NCI-H146 treated with DMSO at 0.1 percent for 48 hours (cell line): ENCODE measurements at regions not wholly inside any gene's neighbourhood (a gene's known extent, or its start where the extent isn't known, plus 50 kb on each side); places are given as distances from the start of the nearest gene placed in this dataset.
"Not testable (repeated sequence)": the region's sequence is repeated elsewhere in the genome, so short reads cannot be mapped to it uniquely, and the experiment has no call there.

ENCODE experiments used
- DNase-seq: peaks from one replicate; lab custom pipeline; 2025; ENCODE audit not compliant: unreplicated experiment; lab: John Stamatoyannopoulos, UW

DNA sequence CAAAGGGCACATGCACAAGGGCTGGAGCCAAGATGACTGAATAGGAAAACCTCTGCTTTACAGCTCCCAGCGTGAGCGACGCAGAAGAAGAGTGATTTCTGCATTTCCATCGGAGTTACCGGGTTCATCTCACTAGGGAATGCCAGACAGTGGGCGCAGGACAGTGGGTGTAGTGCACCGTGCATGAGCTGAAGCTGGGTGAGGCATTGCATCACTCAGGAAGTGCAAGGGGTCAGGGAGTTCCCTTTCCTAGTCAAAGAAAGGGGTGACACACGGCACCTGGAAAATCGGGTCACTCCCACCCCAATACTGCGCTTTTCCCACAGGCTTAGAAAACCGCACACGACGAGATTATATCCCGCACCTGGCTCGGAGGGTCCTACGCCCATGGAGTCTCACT is 64.5 kb upstream of the HTR1E start:
- not testable (repeated sequence) for DNase-seq

GRCh38 chr6:86871681-86872080 is 65.6 kb upstream of the HTR1E start:
- DNase-seq = no peak

DNA sequence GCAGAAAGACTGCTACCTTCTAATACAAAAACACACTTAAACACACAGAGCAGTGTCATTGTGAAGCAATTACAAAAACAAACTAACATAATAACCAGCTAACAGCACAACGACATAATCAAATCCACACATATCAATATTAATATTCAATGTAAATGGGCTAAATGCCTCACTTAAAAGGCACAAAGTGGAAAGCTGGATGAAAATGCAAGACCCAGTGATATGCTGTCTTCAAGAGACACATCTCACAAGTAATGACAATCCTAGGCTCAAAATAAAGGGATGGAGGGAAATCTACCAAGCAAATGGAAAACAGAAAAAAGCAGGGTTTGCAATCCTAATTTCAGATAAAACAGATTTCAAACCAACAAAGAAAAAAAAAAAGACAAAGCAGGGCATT is 67.8 kb upstream of the HTR1E start:
- no peak for DNase-seq

DNA sequence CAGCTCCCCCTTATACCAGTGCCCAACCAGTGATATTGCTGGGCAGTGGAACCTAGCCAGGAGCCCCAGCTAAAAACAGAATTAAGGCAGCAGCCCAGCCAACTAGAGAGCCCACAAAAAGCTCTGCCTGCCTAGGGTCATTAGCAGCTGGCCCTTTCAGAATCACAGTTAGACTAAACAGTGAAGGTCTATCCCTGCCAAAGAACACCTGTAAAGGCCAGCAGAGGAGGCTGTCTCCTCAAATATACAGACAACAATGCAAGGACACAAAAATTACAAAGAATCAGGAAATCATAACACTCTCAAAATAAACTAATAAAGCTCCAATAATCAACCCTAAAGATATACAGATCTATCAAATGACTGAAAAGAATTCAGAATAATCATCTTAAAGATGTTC is 77.8 kb upstream of the HTR1E start:
- no peak for DNase-seq

- no peak for DNase-seq
Observed at GRCh38 chr6:86858970-86859369, 78.4 kb upstream of the HTR1E start.

GRCh38 chr6:86857783-86858182 is 79.5 kb upstream of the HTR1E start:
- DNase-seq = no peak

DNA sequence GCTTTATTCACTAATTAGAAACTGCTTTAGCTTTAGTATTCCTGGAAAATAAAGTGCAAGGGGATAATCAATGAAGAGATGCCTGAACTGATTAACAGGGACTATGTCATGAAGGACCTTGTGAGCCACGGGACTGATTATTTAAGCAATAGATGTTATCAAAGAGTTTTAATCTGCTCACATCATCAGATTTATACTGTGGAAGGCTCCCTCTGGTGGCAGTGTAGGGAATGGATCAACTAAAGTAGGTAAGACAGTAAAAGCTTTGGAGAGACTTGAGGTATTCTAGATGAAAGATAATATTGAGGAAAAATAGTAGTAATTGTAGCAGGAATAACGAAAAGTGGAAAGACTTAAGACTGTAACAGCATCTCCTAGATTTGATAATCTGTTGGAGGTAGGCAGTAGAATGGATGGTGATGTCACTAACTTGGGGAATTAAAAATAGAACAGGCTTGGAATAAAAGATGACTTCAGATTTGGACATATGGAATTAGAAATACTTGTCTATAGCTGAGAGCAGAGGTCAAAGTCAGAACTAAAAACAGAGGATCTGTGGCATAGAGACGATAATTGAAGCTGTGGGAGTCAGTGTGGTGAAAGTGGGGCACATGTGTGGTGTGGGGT is 80.3 kb upstream of the HTR1E start:
- DNase-seq = no peak

GRCh38 chr6:86856379-86856778 is 80.9 kb upstream of the HTR1E start:
- no peak for DNase-seq

DNA sequence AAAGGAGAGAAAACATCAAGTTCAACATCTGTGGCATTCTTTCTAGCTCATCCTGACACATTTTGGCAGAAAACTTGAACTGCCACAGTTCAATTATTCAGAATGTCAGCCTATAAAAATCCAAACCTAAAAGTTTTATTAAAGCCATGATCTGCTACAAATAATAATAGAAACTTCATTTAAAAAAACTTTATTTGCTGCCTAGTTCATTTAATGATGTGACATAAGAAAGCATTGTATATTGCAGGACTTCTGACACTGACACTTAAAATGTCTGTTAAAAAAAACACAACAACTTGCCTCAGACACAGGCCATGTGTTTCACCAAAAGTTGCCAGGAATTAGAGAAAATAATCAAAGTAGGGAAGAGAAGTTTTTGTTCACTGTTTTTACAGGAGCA is 88.3 kb upstream of the HTR1E start:
- DNase-seq = no peak

- no peak for DNase-seq
Observed at GRCh38 chr6:86832686-86833085, 104.6 kb upstream of the HTR1E start.

DNA sequence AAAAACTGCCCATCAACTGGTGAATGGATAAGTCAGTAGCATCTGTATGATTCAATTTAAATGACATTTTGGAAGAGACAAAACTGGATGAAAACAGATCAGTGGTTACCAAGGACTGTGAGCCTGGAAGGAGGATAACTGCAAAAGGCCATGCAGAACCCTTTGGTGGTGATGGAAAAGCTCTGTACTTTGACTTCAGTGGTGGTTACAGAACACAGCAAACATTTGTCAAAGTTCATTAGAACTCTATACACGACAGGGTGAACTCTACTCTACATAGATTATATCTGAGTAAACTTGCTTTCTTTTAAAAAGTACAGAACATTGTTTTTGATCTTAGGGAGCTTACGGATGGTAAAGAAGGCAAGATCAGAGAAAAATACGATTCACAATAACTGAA is 111.9 kb upstream of the HTR1E start:
- DNase-seq = no peak

- DNase-seq = no peak
Observed at GRCh38 chr6:86822747-86823146, 114.6 kb upstream of the HTR1E start.

GRCh38 chr6:86820750-86821149 is 116.6 kb upstream of the HTR1E start:
- DNase-seq = no peak

DNA sequence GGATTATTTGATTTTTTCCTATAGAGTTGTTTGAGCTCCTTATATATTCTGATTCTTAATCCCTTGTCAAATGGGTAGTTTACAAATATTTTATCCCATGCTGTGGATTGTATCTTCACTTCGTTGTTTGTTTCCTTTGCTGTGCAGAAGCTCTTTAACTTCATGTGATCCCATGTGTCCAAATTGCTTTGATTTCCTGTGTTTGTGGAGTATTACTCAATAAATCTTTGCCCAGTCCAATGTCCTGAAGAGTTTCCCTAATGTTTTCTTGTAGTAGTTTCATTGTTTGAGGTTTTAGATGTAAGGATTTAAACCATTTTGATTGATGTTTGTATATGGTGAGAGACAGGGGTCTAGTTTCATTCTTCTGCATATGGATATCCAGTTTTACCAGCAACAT is 143.7 kb upstream of the HTR1E start:
- no peak for DNase-seq

- DNase-seq = no peak
Observed at GRCh38 chr6:86791476-86791875, 145.9 kb upstream of the HTR1E start.

DNA sequence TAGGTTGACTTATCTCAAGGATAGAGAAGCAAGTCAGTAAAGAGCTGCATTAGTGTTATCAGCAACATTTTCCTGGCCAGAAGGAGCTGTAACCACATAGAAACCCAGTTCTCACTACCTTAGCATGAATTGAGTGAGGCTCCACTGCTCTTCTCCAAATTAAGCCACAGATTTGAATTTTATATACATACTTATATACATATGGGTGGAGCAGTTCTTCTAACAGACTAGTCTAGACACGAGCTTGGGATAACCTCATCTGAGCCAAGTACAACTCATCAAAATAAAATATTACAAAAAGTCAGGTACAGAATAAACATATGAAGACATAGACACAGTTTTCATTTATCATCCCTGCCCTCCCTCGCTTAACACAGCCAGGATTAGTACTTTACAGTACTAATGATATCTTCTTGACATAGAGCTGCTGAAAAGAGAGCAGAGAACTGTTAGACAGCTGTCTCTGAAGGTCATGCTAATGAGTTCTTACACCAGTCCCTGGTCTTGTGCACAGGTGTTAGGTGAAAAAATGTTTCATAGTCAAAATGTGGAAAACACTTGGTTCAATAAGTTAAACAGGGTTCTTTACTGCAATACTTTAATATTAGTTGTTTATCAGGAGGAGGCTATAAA is 147.4 kb upstream of the HTR1E start:
- DNase-seq = no peak

DNA sequence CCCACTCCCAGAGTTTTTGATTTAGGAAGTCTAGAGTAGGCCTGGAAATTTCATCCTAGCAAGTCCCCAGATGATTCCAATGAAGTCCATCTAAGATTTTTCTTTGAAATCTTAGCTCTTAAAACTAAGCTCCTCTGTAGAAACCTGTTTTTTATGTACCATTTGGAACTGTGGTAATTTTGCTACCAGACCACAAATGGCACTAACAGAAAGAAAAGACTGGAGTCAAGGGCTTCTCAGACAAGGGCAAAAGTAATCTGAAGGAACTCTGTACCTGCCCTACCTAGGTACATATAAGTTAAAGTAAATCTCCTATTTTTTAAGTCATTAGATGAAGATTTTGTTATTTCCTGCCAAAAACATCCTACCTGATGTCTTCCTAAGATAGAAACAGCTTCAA is 155.0 kb upstream of the HTR1E start:
- DNase-seq = no peak

DNA sequence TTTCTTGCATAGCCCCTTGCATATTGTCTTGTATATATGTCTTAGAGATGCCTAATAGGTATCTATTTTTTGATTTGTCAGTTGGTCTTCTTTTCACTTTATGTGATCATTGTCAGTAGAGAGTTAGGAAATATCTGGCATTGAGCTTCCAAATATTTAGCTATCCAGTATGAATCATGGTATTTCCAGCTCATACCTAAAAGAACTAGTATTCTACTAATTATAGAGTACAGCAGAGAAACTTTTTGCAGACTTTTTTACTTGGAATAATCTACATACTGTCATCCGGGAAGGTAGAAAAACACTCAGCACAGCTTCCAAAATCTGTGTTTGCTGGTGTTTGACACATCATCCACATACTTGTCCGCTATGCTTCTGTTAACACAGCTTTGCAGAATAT is 156.4 kb upstream of the HTR1E start:
- DNase-seq = no peak

DNA sequence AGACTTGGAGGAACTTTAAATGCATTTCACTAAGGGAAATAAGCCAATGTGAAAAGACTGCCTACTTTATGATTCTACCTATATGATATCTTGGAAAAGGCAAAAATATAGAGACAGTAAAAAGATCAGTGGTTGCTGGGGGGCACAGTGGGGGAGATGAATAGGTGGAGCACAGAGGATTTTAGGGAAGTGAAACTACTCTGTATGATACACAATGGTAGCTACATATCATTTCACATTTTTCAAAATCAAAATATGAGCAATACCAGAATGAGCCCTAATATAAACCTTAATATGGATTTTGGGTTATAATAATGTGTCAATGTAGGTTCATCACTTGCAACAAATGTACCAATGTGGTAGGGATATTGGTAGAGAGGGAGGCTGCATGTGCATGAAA is 161.4 kb upstream of the HTR1E start:
- no peak for DNase-seq

DNA sequence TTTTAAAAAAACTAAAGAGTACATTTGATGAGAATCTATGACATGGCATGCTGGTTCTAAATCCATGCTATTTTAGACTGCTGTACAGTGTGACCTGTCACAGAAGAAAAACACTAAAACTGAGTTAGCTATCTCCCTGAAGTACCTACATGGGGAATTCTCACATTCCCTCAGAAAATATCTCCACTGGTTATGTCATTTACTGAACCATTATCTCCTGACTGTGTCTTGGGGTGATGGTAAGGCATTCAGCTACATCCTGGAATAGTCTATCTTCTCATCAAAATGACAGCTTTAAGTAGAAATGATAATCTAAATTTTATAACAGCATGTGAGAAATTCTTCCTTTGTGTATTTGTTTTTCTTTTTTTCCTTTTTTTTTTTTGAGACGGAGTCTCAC is 172.1 kb upstream of the HTR1E start:
- DNase-seq = no peak

DNA sequence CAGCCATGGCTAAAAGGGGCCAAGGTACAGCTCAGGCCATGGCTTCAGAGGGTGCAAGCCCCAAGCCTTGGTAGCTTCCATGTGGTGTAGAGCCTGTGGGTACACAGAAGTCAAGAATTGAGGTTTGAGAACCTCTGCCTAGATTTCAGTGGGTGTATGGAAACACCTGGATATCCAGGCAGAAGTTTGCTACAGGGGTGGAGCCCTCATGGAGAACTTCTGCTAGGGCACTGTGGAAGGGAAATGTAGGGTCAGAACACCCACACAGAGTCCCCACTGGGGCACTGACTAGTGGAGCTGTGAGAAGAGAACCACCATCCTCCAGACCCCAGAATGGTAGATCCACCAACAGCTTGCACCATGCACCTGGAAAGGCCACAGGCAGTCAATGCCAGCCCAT is 177.4 kb upstream of the HTR1E start:
- not testable (repeated sequence) for DNase-seq

- no peak for DNase-seq
Observed at GRCh38 chr6:86756640-86757229, 180.6 kb upstream of the HTR1E start.

- DNase-seq = no peak
Observed at GRCh38 chr6:86744048-86744447, 193.3 kb upstream of the HTR1E start.
